WI38 (cell line): ENCODE measurements at regions not wholly inside any gene's neighbourhood (a gene's known extent, or its start where the extent isn't known, plus 50 kb on each side); places are given as distances from the start of the nearest gene placed in this dataset.
"Not testable (repeated sequence)": the region's sequence is repeated elsewhere in the genome, so short reads cannot be mapped to it uniquely, and the experiment has no call there.

Source experiments
- H3K4me3 ChIP-seq: 2 replicates; pipeline ENCODE4 v1.5.1; 2011; ENCODE audit warnings: low read depth, mild to moderate bottlenecking, control low read depth, low read length
- CTCF ChIP-seq: IDR thresholded peaks from 2 replicates; pipeline ENCODE4 v1.5.1; 2012; ENCODE audit warnings: low read depth, mild to moderate bottlenecking, control low read depth, low read length

DNA sequence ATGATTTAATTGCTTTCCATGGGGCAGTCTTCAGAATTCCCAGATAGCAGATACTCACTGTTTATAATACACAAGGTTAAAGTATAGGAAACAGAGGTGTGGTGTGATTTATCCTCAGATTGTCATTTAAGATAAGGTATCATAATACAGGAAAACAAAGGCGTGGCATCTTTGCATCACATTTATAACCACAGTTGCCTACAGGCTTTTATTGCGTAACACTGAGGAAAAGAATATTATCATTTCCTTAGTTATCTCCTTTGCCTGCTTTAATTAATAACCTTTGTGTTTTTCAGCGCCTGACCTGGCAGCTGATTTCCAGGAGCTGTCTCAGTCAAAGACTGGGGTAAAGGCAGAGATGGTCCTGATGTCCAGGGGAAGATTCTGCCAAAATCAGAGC, 68.8 kb downstream of the SSX7 start:
- no peak for TF ChIP-seq CTCF
- no peak overlapping the region for H3K4me3 ChIP-seq

GRCh38 chrX:52577464-52578173, 60.8 kb upstream of the XAGE1B start:
- H3K4me3 ChIP-seq, result no peak overlapping the region
- TF ChIP-seq CTCF, result no peak

DNA sequence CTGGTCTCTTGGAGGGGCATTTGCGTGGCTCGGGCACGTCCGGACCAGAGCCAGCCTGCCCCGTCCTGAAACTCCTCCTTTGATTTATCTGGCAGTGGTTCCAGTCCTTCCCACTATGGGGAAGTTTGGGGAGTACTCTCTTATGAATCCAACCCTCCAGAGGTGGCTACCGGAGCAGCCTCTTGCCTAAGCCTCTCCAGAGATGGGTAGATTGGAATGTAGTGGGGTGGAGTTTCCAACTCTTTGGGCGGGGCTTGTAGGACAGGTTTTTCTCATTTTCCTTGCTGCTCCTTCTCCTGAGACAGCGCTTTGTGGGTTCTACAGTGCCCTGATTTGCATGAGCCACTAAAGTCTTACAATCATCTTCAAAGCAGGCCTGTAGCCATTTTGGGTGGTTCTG, 60.1 kb upstream of the XAGE1B start:
- no peak for TF ChIP-seq CTCF
- H3K4me3 ChIP-seq, result no peak overlapping the region

DNA sequence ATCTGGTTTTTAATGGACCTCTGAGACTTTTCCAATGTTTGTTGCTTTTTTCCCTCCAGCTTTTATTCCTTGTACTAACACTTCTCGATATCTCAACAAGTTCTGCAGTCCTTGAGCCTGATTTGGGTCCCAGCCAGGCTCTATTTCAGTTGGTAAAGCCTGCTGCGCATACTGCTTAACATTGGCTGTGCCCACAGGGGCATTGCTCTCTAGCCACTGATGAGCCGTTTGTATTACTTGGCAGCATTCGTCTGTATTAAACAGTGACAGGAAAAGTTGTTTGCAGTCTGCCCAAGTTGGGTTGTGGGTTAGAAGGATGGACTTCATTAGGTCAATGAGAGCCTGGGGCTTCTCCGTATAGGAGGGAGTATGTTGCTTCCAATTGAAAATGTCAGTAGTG, 59.6 kb upstream of the XAGE1B start:
- no peak for TF ChIP-seq CTCF

GRCh38 chrX:52574416-52575275, 57.8 kb upstream of the XAGE1B start:
- H3K4me3 ChIP-seq, result no peak overlapping the region
- peak; percentile 49; the same call in 1 of the 2 replicates for TF ChIP-seq CTCF

More for the DNA sequence above, 59.6 kb upstream of the XAGE1B start:
- H3K4me3 ChIP-seq, result no peak overlapping the region

DNA sequence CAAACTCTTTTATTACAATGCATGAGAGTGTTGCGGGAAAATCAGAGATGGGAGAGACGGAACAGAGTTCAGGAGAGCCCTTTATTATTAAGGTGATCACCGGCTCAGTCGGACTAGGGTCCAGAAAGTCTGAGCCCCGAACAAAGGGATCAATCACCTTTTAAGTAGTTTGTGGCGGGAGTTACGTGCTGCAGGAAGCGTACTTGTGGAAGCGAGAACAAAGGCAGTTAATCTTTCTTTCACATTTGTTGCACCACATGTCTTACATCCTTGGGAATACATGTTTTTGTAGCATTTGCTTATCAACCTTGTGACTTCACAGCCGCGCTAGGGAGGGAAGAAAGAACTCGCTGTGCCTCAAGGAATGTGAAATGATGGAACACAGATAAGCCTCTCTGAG, 51.3 kb upstream of the XAGE1B start:
- not testable (repeated sequence) for H3K4me3 ChIP-seq
